ENCODE measurements at regions not wholly inside any gene's neighbourhood (a gene's known extent, or its start where the extent isn't known, plus 50 kb on each side); places are given as distances from the start of the nearest gene placed in this dataset.

- TF ChIP-seq, protein P1, sequence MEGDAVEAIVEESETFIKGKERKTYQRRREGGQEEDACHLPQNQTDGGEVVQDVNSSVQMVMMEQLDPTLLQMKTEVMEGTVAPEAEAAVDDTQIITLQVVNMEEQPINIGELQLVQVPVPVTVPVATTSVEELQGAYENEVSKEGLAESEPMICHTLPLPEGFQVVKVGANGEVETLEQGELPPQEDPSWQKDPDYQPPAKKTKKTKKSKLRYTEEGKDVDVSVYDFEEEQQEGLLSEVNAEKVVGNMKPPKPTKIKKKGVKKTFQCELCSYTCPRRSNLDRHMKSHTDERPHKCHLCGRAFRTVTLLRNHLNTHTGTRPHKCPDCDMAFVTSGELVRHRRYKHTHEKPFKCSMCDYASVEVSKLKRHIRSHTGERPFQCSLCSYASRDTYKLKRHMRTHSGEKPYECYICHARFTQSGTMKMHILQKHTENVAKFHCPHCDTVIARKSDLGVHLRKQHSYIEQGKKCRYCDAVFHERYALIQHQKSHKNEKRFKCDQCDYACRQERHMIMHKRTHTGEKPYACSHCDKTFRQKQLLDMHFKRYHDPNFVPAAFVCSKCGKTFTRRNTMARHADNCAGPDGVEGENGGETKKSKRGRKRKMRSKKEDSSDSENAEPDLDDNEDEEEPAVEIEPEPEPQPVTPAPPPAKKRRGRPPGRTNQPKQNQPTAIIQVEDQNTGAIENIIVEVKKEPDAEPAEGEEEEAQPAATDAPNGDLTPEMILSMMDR (IDR thresholded peaks at IDR 0.05): no peak
- TF ChIP-seq POLR2A (IDR thresholded peaks at IDR 0.05): no peak
These were observed 244.5 kb upstream of the POU2AF2 start for GRCh38 chr11:111001081-111001430.
